ENCODE measurements at regions not wholly inside any gene's neighbourhood (a gene's known extent, or its start where the extent isn't known, plus 50 kb on each side); places are given as distances from the start of the nearest gene placed in this dataset.
"Not testable (repeated sequence)": the region's sequence is repeated elsewhere in the genome, so short reads cannot be mapped to it uniquely, and the experiment has no call there.

- ATAC-seq: peak; percentile 74
- TF ChIP-seq ISL1 (CRISPR knock-in tag; IDR thresholded peaks at IDR 0.05) (0 out of 2 replicates have a peak, but pooled peaks have one; percentile 20), RARB (CRISPR knock-in tag; IDR thresholded peaks at IDR 0.05) (no peak)
Observed at GRCh38 chr13:65112531-65112941, 2117.6 kb downstream of the PCDH9 start.

DNA sequence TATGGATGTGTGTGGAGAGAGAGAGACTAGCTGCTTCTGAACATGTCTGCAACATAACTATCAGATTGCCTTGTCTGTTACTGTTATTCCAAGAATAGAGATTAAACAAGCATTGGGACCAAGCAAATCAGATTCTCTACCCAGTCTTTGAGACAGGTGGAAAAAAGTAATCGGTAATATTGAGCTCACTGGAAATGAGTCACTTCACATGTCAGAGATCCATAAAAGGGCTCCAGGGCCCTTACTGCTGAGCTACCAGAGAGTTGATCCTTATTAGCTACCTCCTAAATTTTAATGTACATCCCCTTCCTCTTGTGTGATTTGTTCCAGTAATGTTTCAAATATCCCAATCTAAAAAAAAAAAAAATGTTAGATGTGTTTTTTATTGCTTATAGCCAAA, 2118.0 kb downstream of the PCDH9 start:
- peak; percentile 61; the same call in 2 of the 3 replicates for ATAC-seq
- TF ChIP-seq ZNF565 (CRISPR knock-in tag; conservative IDR thresholded peaks at IDR 0.05; ENCODE audit: low read depth) (no peak), CSDC2 (CRISPR knock-in tag; IDR thresholded peaks at IDR 0.05) (no peak), TCF4 (CRISPR knock-in tag; IDR thresholded peaks at IDR 0.05; ENCODE audit: borderline replicate concordance) (no peak), ARNTL (CRISPR knock-in tag; IDR thresholded peaks at IDR 0.05; ENCODE audit: borderline replicate concordance, low read depth) (no peak), PPARA (CRISPR knock-in tag; IDR thresholded peaks at IDR 0.05; ENCODE audit: borderline replicate concordance) (no peak), RARB (CRISPR knock-in tag; IDR thresholded peaks at IDR 0.05) (no peak), TOX (CRISPR knock-in tag; IDR thresholded peaks at IDR 0.05; ENCODE audit: borderline replicate concordance) (no peak), GLIS3 (CRISPR knock-in tag; IDR thresholded peaks at IDR 0.05) (no peak), OSR1 (CRISPR knock-in tag; IDR thresholded peaks at IDR 0.05) (no peak), ZFP30 (CRISPR knock-in tag; IDR thresholded peaks at IDR 0.05) (no peak), ISL1 (CRISPR knock-in tag; IDR thresholded peaks at IDR 0.05) (no peak), ZNF8 (CRISPR knock-in tag; IDR thresholded peaks at IDR 0.05) (no peak)
- TF ChIP-seq, protein P1, sequence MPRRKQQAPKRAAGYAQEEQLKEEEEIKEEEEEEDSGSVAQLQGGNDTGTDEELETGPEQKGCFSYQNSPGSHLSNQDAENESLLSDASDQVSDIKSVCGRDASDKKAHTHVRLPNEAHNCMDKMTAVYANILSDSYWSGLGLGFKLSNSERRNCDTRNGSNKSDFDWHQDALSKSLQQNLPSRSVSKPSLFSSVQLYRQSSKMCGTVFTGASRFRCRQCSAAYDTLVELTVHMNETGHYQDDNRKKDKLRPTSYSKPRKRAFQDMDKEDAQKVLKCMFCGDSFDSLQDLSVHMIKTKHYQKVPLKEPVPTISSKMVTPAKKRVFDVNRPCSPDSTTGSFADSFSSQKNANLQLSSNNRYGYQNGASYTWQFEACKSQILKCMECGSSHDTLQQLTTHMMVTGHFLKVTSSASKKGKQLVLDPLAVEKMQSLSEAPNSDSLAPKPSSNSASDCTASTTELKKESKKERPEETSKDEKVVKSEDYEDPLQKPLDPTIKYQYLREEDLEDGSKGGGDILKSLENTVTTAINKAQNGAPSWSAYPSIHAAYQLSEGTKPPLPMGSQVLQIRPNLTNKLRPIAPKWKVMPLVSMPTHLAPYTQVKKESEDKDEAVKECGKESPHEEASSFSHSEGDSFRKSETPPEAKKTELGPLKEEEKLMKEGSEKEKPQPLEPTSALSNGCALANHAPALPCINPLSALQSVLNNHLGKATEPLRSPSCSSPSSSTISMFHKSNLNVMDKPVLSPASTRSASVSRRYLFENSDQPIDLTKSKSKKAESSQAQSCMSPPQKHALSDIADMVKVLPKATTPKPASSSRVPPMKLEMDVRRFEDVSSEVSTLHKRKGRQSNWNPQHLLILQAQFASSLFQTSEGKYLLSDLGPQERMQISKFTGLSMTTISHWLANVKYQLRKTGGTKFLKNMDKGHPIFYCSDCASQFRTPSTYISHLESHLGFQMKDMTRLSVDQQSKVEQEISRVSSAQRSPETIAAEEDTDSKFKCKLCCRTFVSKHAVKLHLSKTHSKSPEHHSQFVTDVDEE (CRISPR knock-in tag; IDR thresholded peaks at IDR 0.05): no peak
- TF ChIP-seq, protein P2, sequence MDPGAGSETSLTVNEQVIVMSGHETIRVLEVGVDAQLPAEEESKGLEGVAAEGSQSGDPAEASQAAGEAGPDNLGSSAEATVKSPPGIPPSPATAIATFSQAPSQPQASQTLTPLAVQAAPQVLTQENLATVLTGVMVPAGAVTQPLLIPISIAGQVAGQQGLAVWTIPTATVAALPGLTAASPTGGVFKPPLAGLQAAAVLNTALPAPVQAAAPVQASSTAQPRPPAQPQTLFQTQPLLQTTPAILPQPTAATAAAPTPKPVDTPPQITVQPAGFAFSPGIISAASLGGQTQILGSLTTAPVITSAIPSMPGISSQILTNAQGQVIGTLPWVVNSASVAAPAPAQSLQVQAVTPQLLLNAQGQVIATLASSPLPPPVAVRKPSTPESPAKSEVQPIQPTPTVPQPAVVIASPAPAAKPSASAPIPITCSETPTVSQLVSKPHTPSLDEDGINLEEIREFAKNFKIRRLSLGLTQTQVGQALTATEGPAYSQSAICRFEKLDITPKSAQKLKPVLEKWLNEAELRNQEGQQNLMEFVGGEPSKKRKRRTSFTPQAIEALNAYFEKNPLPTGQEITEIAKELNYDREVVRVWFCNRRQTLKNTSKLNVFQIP (CRISPR knock-in tag; IDR thresholded peaks at IDR 0.05; ENCODE audit: borderline replicate concordance, low read depth): no peak

GRCh38 chr13:65111223-65111622, 2118.9 kb downstream of the PCDH9 start:
- TF ChIP-seq ARNTL (CRISPR knock-in tag; IDR thresholded peaks at IDR 0.05; ENCODE audit: borderline replicate concordance, low read depth): no peak
- TF ChIP-seq, protein P3, sequence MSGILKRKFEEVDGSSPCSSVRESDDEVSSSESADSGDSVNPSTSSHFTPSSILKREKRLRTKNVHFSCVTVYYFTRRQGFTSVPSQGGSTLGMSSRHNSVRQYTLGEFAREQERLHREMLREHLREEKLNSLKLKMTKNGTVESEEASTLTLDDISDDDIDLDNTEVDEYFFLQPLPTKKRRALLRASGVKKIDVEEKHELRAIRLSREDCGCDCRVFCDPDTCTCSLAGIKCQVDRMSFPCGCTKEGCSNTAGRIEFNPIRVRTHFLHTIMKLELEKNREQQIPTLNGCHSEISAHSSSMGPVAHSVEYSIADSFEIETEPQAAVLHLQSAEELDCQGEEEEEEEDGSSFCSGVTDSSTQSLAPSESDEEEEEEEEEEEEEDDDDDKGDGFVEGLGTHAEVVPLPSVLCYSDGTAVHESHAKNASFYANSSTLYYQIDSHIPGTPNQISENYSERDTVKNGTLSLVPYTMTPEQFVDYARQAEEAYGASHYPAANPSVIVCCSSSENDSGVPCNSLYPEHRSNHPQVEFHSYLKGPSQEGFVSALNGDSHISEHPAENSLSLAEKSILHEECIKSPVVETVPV (CRISPR knock-in tag; IDR thresholded peaks at IDR 0.05): no peak
- TF ChIP-seq ZNF8 (CRISPR knock-in tag; IDR thresholded peaks at IDR 0.05): no peak
- TF ChIP-seq ZFP3 (CRISPR knock-in tag; IDR thresholded peaks at IDR 0.05): no peak
- TF ChIP-seq, protein P2 (CRISPR knock-in tag; IDR thresholded peaks at IDR 0.05; ENCODE audit: borderline replicate concordance, low read depth): no peak
- TF ChIP-seq ZC3H10 (CRISPR knock-in tag; IDR thresholded peaks at IDR 0.05): no peak
- TF ChIP-seq PATZ1 (CRISPR knock-in tag; IDR thresholded peaks at IDR 0.05; ENCODE audit: borderline replicate concordance): no peak
- TF ChIP-seq ESRRG (CRISPR knock-in tag; IDR thresholded peaks at IDR 0.05): no peak
- TF ChIP-seq, protein P1 (CRISPR knock-in tag; IDR thresholded peaks at IDR 0.05): no peak
- TF ChIP-seq RARB (CRISPR knock-in tag; IDR thresholded peaks at IDR 0.05): no peak
- TF ChIP-seq GLIS3 (CRISPR knock-in tag; IDR thresholded peaks at IDR 0.05): no peak
- no peak for TF ChIP-seq ZNF70 (CRISPR knock-in tag; IDR thresholded peaks at IDR 0.05)
- TF ChIP-seq TOX (CRISPR knock-in tag; IDR thresholded peaks at IDR 0.05; ENCODE audit: borderline replicate concordance): no peak
- no peak for TF ChIP-seq SNAI2 (CRISPR knock-in tag; IDR thresholded peaks at IDR 0.05)
- TF ChIP-seq BACH2 (CRISPR knock-in tag; IDR thresholded peaks at IDR 0.05; ENCODE audit: borderline replicate concordance): no peak
- no peak for TF ChIP-seq ZFP30 (CRISPR knock-in tag; IDR thresholded peaks at IDR 0.05)
- TF ChIP-seq PPARA (CRISPR knock-in tag; IDR thresholded peaks at IDR 0.05; ENCODE audit: borderline replicate concordance): no peak
- no peak for TF ChIP-seq TCF4 (CRISPR knock-in tag; IDR thresholded peaks at IDR 0.05; ENCODE audit: borderline replicate concordance)
- no peak for TF ChIP-seq ZNF565 (CRISPR knock-in tag; conservative IDR thresholded peaks at IDR 0.05; ENCODE audit: low read depth)
- TF ChIP-seq CSDC2 (CRISPR knock-in tag; IDR thresholded peaks at IDR 0.05): no peak
- ATAC-seq: no peak

DNA sequence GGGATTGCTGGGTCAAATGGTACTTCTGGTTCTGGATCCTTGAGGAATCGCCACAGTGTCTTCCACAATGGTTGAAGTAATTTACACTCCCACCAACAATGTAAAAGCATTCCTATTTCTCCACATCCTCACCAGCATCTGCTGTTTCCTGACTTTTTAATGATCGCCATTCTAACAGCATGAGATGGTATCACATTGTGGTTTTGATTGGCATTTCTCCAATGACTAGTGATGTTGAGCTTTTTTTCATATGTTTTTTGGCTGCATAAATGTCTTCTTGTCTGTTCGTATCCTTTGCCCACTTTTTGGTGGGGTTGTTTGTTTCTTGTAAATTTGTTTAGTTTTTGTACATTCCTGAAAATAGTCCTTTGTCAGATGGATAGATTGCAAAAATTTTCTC, 2125.7 kb downstream of the PCDH9 start:
- ATAC-seq: not testable (repeated sequence)
